ENCODE measurements at regions not wholly inside any gene's neighbourhood (a gene's known extent, or its start where the extent isn't known, plus 50 kb on each side); places are given as distances from the start of the nearest gene placed in this dataset.

DNA sequence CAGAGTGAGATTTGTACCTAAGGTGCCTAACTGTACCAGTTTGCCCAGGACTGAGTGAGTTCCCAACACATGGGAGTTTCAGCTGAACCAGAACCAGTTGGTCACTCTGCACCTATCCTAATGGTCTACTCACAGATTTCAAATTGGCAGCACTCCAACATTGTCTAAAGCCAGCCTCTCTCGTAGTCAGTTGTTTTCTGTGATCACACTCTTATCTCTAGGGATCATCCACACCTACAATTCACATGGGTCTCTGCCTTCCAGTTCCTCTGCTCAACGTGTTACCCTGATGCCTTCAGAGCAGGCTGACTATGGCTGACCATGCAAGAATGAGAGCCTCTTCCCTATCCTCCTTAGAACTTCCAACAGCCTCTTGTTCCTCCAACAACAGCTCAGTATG, 624.8 kb downstream of the NTRK3 start:
- no peak for DNase-seq (ENCODE audit: low read depth in 2 of 2)

DNA sequence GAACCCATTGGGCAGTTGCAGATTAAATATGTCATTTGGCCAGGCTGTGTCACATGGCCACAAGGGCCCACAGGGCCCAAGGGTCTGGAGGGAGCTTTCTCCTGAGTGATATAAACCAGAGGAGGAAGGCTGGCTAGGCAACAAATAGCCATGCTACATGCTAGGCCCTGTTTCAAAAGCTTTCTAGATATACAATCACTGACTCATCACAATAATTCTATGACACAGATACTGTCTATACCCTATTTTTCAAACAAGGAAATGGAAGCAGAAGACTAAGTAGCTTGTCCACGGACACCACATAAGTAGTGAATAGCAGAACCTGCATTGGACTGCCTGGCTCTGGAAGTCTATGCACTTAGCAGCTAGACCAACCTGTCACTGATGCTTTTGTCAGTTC, 625.4 kb downstream of the NTRK3 start:
- no peak for DNase-seq (ENCODE audit: low read depth in 2 of 2)

DNA sequence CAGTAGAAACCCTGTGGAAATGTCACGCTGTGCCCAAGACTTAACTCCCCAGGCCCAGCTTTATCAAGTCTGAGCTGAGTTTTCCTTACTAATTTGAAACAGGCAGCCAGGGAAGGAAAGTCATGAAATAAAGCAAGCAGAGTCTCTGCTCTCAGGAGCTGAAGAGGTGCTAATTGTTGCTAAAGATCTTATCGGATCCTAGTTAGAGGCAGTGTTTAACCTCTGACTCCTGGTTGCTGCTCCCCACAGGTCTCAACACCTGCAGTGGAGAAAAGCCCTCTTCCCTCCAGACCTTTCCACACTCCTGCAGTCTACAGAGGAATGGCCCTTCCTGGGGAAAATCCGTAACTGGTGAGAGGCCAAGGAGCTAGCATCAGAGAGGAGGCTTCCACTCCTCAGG, 628.2 kb downstream of the NTRK3 start:
- no peak for DNase-seq (ENCODE audit: low read depth in 2 of 2)

DNA sequence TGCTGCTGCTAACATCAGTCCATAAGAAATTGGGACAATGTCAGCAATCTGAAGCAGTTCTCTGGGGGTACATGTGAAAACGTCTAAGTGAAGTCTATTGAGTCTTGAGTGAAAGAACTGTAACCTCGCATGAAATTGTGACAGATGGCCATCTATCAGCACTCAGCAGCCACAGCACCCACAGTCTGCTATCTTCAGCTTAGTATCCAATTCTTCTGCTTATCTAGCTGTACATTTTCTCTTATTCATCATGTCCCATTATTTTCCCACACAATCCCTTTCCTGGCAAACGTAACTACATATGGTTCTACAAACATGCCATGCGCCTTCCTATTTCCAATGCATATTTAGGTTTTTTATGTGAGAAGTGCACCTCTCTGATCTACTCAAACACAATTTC, 629.7 kb downstream of the NTRK3 start:
- no peak for DNase-seq (ENCODE audit: low read depth in 2 of 2)

DNA sequence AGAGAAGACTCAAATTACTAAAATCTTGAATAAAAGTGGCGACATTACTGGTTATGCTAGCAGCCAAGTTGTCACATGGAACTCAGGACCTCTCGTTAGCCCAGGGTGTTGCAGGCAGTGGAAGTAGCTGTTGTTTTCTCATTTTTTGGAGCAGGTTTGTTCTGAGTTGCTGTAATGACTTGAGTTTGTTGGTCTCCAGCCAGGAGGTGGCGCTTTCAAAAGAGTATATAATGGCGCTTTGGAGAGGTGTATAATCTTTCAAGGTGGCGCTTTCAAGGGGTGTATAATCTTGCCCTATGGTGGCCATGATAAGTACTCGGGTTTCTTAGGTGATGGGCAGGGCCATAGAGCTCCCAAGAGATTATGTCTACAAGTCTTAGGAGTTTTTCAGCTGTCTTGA, 632.7 kb downstream of the NTRK3 start:
- DNase-seq (ENCODE audit: low read depth in 2 of 2): no peak

DNA sequence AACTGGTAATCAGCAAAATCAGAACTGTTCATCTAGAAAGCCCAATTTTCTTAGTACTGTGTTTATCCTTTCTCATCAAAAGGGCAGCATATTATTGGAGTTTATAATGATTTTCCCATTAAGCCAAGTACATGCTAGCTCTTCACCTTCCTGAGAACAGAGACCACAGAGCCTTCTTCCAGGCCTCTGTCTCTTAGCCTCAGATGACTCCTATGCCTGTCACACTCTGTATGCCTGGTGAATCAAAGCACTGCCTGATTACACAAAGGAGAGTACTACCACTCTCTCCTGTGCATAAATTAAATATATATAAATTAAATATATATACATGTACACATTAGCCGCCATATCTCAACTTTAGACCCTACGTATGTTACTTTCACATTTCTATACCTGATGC, 636.1 kb downstream of the NTRK3 start:
- DNase-seq (ENCODE audit: low read depth in 2 of 2): no peak

DNA sequence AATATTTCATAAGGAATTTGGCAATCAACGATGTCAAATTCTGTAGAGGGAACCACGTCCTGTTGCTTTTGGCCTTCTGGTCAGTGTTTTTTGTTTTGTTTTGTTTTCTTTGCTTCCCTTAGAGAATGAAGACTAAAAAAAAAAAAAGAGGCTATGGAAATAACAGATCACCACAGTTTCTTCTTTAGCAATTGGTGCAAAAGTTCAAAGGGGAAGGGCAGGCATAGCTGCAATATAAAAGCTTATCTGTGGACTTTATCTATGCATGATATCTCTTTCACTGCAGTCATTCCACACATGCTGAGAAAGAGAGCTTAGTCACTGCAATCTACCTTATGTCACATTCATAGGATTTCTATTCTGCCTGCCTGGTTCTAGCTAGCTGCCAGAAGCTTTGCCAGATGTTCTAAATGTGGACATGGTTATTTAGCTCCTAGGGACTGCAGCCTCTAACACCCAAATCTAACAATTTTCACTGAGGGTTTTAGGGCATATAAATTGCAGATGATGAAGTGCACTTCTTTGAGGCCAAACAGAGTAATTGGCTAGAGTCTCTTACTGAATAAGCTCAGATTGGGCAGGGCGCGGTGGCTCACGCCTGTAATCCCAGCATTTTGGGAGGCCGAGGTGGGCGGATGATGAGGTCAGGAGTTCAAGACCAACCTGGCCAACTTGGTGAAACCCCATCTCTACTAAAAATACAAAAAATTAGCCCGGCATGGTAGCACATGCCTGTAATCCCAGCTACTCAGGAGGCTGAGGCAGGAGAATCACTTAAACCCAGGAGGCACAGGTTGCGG, 637.2 kb downstream of the NTRK3 start:
- DNase-seq (ENCODE audit: low read depth in 2 of 2): peak; percentile 55 to 61

DNA sequence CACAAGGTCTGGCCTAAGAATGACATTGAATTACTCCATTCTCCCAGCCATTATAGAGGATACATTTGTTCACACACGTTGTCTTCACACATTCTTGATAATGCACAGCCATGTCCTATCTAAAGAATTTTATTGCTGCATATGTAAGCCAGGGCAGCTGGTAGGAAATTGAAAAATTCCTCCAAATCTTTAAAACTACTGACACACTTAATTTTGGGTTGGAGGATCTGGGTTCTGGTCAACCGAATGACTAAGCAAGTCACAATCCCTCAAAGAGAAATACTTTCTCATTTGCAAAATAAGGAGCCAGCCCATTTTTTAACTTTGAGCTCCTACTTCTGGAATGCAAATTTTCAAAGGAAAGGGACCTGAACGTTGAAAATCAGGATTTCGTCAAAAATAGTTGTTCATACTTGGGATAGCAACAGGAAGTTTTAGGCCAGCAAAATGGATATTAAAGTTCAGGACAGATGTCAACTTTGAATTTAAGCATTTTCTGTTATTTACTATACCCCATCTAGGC, 638.3 kb downstream of the NTRK3 start:
- DNase-seq (ENCODE audit: low read depth in 2 of 2): no peak

DNA sequence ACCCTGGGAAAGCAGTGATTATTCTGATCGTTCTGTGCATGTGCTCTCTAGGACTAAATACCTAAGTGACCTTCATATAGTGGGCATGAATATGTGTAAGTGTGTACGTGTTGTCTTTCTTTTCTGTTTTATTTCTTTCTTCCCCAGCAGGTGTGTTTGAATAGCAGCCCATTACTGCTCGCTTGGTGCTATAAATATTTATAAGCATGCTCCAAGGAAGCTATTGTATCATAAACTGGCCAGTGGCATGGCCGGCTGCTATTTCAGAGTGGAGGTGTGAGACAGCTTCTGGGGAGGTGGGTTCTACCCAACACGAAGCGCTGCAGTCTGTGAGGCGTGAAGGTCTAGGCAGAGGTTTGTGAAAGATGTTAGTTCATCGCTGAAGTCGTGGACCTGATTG, 641.8 kb downstream of the NTRK3 start:
- DNase-seq (ENCODE audit: low read depth in 2 of 2): no peak

DNA sequence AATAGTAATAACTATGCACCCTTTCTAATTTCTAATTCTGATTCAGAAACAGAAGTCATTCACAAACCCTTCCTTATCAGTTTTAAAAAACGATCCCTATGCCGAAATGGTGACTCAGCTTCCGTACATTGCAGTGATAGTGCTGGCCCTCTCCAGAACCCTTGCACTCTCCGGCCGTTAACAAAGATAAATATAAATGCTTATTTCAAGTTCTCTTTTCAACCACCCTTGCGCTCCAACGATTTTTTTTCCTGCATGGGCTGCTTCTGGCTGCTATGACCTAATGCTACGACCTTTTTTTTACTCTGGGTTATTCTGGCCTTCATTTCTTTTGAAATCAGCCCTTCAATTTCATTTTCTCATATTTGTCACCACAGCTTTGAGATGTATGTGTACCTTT, 646.2 kb downstream of the NTRK3 start:
- DNase-seq (ENCODE audit: low read depth in 2 of 2): no peak

DNA sequence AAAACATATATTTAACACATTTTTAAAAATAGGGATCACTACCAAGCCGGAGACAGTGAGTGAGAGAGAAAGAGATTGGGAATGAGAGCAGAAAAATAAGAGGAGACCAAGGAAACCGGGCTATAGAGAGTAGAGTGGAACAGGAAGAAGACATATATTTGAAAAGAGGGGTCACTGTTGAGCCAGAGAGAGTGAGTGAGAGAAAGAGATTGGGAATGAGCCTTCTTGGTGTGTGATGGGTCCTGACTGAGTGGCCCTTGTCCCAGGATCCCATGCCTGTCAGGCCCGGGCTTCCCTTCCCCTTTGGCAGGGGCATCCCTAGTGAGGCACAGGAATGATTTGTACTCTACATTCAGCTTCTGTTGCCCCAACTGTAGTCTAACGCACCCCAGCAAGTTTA, 646.6 kb downstream of the NTRK3 start:
- no peak for DNase-seq (ENCODE audit: low read depth in 2 of 2)

DNA sequence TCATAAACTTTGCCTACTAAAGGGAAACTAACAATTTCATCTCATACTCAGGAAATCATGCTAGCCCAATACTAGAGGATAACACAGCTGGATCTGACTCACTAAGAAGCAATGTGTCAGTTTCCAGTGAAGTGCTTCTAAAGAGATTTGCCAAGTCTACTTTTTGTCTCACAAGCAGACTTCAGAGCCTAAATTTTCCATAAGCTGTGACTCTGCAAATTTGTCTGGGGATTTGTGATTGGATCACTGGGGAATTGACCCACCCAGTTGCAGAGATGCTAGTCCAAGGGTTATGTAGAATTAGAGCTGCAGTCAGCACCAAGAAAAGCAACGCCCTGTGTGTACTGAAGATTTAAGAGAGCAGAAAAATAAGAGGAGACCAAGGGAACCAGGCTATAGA, 647.1 kb downstream of the NTRK3 start:
- DNase-seq (ENCODE audit: low read depth in 2 of 2): peak; percentile 84 to 89

DNA sequence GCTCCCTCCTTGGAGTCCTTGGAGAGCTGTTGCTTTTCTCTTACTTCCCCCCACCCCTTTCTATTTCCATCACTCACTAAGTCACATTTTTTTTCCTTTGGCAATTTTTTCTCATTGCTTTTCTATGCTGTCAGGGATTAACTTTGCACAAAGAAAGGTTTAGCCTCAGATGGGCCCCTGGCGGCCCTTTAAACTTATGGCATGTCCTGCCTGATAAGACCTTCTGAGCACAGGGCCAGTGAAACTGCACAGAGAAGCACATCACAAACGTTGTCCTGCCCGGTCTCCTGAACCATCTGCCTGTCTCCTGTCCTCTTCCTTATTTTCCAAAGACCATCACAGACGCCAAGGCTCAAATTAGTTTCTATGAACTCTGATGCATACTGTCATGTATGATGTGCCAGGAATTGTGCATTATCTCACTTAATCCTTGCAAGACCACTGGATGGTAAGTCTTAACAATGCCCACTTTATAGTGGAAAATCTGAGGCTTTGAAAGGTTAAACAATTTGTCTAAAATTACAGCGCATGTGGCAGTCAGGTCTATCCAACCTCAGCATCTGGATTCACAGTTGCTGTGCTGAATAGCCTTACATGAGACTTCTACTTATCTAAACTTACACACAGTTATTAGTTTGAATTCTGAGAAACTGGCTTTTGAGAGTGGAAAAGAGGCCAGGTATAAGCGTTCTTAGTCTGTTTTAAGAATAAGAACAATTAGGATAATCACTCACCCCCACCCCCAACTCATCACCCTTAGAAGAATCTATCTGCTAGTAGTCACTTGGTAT, 648.1 kb downstream of the NTRK3 start:
- no peak for DNase-seq (ENCODE audit: low read depth in 2 of 2)

DNA sequence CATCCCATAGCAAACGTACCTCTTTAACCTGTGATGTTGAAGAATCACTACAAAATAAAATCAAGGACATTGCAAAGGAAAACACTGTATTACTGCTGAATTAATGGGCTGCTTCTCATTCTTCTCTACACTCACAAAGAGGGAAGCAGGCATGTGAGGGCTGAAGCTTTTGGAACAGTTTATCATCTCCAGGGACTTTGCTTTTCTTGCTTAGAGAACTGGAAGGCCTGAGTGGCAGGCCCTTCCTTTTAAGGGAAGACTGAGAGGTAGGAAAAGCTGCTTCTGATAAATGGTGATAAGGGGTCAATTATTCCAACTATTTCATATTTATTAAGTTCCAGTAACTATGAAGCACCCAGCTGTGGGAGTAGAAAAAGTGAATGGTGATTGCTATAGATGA, 649.6 kb downstream of the NTRK3 start:
- DNase-seq (ENCODE audit: low read depth in 2 of 2): no peak

DNA sequence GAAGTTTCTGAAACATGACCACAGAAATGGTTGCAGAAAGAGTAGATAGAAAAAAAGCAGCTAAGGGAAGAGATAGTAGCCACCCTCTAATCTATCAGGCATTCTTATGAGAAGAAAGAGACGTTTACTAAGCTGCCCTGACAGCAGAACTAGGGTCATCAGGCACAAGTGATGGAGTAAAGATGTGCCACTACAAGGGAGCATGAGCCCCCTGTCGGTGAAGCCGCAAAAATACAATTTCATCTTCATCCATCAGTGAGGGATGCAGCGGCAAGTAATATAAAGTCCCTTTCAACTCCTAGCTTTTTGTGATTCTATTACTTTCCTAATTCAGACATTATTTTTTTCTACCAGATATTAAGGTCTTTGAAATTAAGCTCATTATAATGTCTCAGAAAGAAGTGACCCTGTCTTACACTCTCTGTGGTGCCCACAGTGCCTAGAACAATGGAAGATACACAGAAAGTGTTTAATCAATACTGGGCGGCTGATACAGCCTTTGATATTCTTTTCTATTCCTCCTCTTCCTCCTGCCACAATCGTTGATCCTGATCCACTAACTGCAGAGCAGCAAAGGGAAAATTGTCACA, 651.6 kb downstream of the NTRK3 start:
- no peak for DNase-seq (ENCODE audit: low read depth in 2 of 2)

DNA sequence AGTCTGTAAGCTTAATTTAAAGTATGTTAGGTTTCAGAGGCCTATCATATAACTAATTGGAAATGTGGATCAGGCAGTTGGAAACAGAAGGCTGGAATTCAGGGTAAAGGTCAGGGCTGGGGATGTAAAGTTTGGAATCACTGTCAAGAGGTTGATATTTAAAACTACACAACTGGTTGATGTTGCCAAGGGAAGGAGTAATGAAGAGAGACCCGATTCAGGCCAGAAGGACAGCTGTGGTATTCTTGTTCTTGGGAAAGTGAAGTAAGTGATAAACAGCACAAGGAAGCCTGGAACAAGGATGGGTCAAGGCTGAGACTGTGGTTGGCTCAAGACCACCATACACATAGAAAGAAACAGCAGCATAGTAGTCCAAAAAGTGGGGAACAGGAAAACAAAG, 654.2 kb downstream of the NTRK3 start:
- no peak for DNase-seq (ENCODE audit: low read depth in 2 of 2)

DNA sequence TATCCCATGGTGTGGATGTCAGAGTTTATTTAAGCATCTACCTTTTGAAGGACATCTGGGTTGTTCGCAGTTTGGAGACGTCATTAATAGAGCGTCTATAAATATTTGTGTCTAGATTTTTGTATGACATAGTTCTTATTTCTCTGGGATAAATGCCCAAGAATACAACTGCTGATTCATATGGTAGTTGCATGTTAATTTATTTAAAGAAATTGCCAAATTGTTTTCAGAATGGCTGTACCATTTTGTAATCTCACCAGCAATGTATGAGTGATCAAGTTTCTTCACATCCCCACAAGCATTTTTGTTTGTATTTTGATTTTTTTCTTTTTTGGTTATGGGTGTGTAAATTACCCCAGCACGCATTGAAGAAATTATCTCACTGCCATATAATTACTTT, 656.9 kb downstream of the NTRK3 start:
- no peak for DNase-seq (ENCODE audit: low read depth in 2 of 2)

DNA sequence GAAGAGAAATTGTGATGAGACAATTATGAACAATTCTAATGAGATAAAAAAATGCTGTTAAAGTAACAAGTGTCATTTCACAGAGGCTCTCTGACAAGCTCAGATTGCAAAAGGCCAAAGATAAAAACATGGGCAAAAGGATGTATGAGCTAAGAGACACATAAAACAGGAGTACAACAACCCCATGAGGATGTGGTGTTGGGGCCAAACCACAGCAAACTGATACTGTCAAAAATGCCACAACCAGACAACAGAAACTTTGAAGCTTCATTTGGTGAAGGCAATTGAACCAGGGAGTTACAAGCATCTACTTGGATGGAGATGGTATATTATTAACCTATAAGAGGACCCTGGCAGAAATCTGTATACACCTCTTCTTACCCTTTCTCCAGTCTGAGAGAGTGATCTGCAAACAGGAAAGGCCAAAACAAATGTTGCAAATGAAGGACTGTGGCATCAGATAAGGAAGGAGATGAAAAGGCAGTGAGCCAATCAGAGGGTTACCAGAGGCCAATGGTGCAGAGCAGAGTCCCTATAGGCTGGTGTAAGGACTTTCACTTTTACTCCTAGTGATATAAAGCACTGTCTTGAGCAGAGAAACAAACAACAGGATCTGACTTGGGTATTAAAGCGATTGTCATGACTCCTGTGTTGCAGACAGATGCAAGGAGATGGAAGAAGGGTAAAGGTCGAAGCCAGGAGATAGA, 659.0 kb downstream of the NTRK3 start:
- no peak for DNase-seq (ENCODE audit: low read depth in 2 of 2)

DNA sequence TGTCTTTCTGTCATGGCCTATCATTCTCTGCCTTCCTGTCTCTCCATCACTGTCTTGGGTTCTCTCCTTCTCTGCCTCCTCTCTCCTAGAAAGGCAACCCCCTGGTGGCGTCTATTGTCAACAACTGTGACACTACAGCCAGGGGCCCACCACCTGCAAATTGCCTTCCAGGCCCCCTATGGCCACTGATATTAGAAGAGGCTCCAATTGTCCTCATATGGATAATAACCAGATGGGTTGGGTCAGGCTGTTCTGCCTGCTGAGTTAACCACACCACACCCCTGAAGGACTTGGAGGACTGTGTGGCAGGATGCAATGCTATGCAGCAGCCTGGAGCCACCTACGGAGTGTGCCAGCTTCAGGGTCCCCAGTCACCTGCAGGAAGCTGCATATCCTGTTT, 665.0 kb downstream of the NTRK3 start:
- no peak for DNase-seq (ENCODE audit: low read depth in 2 of 2)

DNA sequence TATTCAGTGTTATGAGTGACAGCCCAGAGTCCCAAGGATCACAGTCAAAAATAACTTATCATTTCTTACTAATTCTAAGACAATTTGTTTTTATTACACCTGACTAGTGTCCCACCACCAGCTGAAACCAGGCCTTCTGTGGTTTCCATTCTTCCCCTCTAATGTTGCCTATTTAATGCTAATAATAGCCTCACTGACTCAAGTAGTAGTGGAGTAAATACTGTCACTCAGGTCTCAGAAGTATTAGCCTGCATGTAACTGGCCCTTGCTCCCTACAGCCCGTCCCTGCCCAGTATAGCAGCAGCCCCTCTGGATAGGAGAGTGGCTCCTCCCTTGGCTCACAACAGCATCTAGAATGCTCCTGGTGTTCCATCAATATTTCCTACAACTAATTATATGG, 665.5 kb downstream of the NTRK3 start:
- no peak for DNase-seq (ENCODE audit: low read depth in 2 of 2)

DNA sequence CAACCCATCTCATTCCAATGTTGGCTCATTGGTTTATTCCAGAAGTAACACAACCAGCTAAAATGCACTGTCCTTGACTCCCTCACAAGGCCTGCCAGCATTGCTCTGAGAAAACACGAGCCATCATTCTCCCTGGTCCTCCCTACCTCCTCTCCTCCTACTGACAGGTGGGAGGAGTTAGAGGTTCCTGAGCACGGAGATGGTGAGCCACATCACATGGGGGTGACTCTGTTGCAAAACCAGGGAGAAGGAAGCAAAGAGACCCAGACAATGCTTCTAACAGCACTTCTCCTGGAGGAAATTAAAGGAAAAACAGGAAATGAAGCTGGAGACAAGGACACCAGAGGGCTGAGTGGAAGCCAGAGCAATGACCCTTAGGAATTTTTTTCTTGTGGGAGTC, 667.4 kb downstream of the NTRK3 start:
- DNase-seq (ENCODE audit: low read depth in 2 of 2): no peak

DNA sequence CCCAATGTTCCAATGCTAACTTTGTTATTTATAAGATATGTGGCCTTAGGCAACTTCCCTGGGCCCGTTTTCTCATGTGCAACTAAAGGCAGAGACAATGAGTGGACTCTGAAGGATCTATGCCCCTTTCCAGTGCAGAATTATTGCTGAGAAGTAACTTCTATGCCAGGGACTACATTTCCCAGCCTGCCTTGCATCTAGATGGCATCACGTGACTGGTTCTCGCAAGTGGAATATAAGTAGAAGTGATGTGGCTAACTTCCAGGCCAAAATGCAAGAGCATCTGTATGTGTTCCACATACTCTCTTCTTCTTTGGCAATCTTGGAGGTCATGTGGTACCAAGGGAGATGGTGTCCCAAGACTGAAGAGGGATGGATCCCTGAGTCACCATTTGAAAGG, 674.4 kb downstream of the NTRK3 start:
- DNase-seq (ENCODE audit: low read depth in 2 of 2): no peak

Measured in fibroblast of skin of left biceps (primary cell).